ENCODE measurements at regions not wholly inside any gene's neighbourhood (a gene's known extent, or its start where the extent isn't known, plus 50 kb on each side); places are given as distances from the start of the nearest gene placed in this dataset.

GRCh38 chr11:134781380-134781866 lies 369.4 kb upstream of the B3GAT1 start:
- no peak overlapping the region for H3K4me3 ChIP-seq
- no peaks in the 10 kb centered on the region for H3K27me3 ChIP-seq
- ATAC-seq (no peak), DNase-seq (no peak)
- 67% methylated on average over 1 of the region's 3 CpGs for WGBS (ENCODE audit: insufficient coverage, low coverage, low lambda C conversion rate, missing lambda C conversion rate)
- no peaks in the 10 kb centered on the region for H3K9me3 ChIP-seq
- TF ChIP-seq POLR2A (IDR thresholded peaks at IDR 0.05): no peak
- no peak for TF ChIP-seq CTCF (IDR thresholded peaks at IDR 0.05)
- H3K27ac ChIP-seq: no peak overlapping the region
- intact Hi-C loops (cut with DNase I): no loop called here
- peaks cover 0 to 9% (median 3%) of the 10 kb centered on the region in 4 donors for H3K4me1 ChIP-seq
- H3K36me3 ChIP-seq: no peaks in the 10 kb centered on the region

- Histone ChIP-seq H3K36me3 (no peaks in the 10 kb centered on the region), H3K9me3 (no peaks in the 10 kb centered on the region), H3K27me3 (no peaks in the 10 kb centered on the region), H3K4me1 (peaks cover 0 to 9% (median 3%) of the 10 kb centered on the region in 4 donors), H3K4me3 (no peak overlapping the region), H3K27ac (no peak overlapping the region)
- intact Hi-C loops (cut with DNase I): no loop called here
- WGBS (ENCODE audit: insufficient coverage, low coverage, low lambda C conversion rate, missing lambda C conversion rate): 49% methylated on average over 4 of the region's 4 CpGs
- TF ChIP-seq CTCF (IDR thresholded peaks at IDR 0.05): no peak
- no peak for TF ChIP-seq POLR2A (IDR thresholded peaks at IDR 0.05)
- ATAC-seq (no peak), DNase-seq (no peak)
Measured at GRCh38 chr11:134780486-134781147, 368.6 kb upstream of the B3GAT1 start.

GRCh38 chr11:134779179-134779578 lies 367.1 kb upstream of the B3GAT1 start:
- H3K9me3 ChIP-seq: no peaks in the 10 kb centered on the region
- H3K4me3 ChIP-seq: no peak overlapping the region
- peak; percentile 66 to 96 (median 92) for ATAC-seq
- DNase-seq: peak in 2 of 3 donors; percentile 53 to 64
- no peak for TF ChIP-seq CTCF (IDR thresholded peaks at IDR 0.05)
- no peak for TF ChIP-seq POLR2A (IDR thresholded peaks at IDR 0.05)
- 18% methylated on average over 4 of the region's 4 CpGs for WGBS (ENCODE audit: insufficient coverage, low coverage, low lambda C conversion rate, missing lambda C conversion rate)
- no peaks in the 10 kb centered on the region for H3K27me3 ChIP-seq
- peaks cover 0 to 9% (median 3%) of the 10 kb centered on the region in 4 donors for H3K4me1 ChIP-seq
- intact Hi-C loops (cut with DNase I): no loop called here
- H3K36me3 ChIP-seq: no peaks in the 10 kb centered on the region
- no peak overlapping the region for H3K27ac ChIP-seq

- no peak overlapping the region for H3K4me3 ChIP-seq
- no peaks in the 10 kb centered on the region for H3K36me3 ChIP-seq
- no peaks in the 10 kb centered on the region for H3K27me3 ChIP-seq
- intact Hi-C loops (cut with DNase I): no loop called here
- H3K27ac ChIP-seq: no peak overlapping the region
- WGBS (ENCODE audit: insufficient coverage, low coverage, low lambda C conversion rate, missing lambda C conversion rate): 80% methylated on average over 1 of the region's 1 CpG
- DNase-seq (no peak), ATAC-seq (no peak)
- no peaks in the 10 kb centered on the region for H3K4me1 ChIP-seq
- H3K9me3 ChIP-seq: no peaks in the 10 kb centered on the region
- TF ChIP-seq POLR2A (IDR thresholded peaks at IDR 0.05) (no peak), CTCF (IDR thresholded peaks at IDR 0.05) (no peak)
Measured at GRCh38 chr11:134768463-134768862, 356.4 kb upstream of the B3GAT1 start.

Measured in right lobe of liver (tissue), 6 donors.